ENCODE measurements at regions not wholly inside any gene's neighbourhood (a gene's known extent, or its start where the extent isn't known, plus 50 kb on each side); places are given as distances from the start of the nearest gene placed in this dataset.

GRCh38 chr3:162810776-162811175 is 1314.2 kb downstream of the OTOL1 start:
- Histone ChIP-seq H3K27ac (ENCODE audit: low read depth in 1 of 2, low read length in 1 of 2) (no peak overlapping the region), H3K27me3 (ENCODE audit: control insufficient read depth in 3 of 3, insufficient read depth in 3 of 3, low read length in 2 of 3) (no peaks in the 10 kb centered on the region), H3K4me3 (no peak overlapping the region), H3K9ac (ENCODE audit: insufficient read depth in 1 of 2, low read length in 2 of 2) (no peak overlapping the region), H3K36me3 (ENCODE audit: control insufficient read depth in 4 of 4, insufficient read depth in 4 of 4, low read length in 4 of 4) (no peaks in the 10 kb centered on the region), H3K4me1 (ENCODE audit: control insufficient read depth in 5 of 5, insufficient read depth in 5 of 5, low read length in 5 of 5) (no peaks in the 10 kb centered on the region), H3K9me3 (ENCODE audit: control insufficient read depth in 4 of 4, insufficient read depth in 3 of 4, low read length in 3 of 4) (no peaks in the 10 kb centered on the region)
- no peak for TF ChIP-seq CTCF (IDR thresholded peaks at IDR 0.05; ENCODE audit: control extremely low read depth, extremely low read depth)
- DNase-seq (no peak), ATAC-seq (ENCODE audit: insufficient read depth, low FRiP score) (no peak)

- Histone ChIP-seq H3K36me3 (ENCODE audit: control insufficient read depth in 4 of 4, insufficient read depth in 4 of 4, low read length in 4 of 4) (no peaks in the 10 kb centered on the region), H3K27ac (ENCODE audit: low read depth in 1 of 2, low read length in 1 of 2) (no peak overlapping the region), H3K9ac (ENCODE audit: insufficient read depth in 1 of 2, low read length in 2 of 2) (no peak overlapping the region), H3K9me3 (ENCODE audit: control insufficient read depth in 4 of 4, insufficient read depth in 3 of 4, low read length in 3 of 4) (peaks cover 0 to 3% (median 0%) of the 10 kb centered on the region in 4 donors), H3K4me3 (no peak overlapping the region), H3K4me1 (ENCODE audit: control insufficient read depth in 5 of 5, insufficient read depth in 5 of 5, low read length in 5 of 5) (no peaks in the 10 kb centered on the region), H3K27me3 (ENCODE audit: control insufficient read depth in 3 of 3, insufficient read depth in 3 of 3, low read length in 2 of 3) (no peaks in the 10 kb centered on the region)
- no peak for ATAC-seq (ENCODE audit: insufficient read depth, low FRiP score)
- no peak for TF ChIP-seq CTCF (IDR thresholded peaks at IDR 0.05; ENCODE audit: control extremely low read depth, extremely low read depth)
- no peak for DNase-seq
- WGBS, 2 donors = 83 to 84% methylated on average over 4 of the region's 4 CpGs
Observed at GRCh38 chr3:162842549-162843216, 1346.1 kb downstream of the OTOL1 start.

- 65 to 78% methylated on average over 6 of the region's 6 CpGs for WGBS, 2 donors
- DNase-seq (no peak), ATAC-seq (ENCODE audit: insufficient read depth, low FRiP score) (no peak)
Observed at GRCh38 chr3:162845918-162846317, 1349.3 kb downstream of the OTOL1 start.

More at GRCh38 chr3:162845918-162846317, 1349.3 kb downstream of the OTOL1 start:
- Histone ChIP-seq H3K36me3 (ENCODE audit: control insufficient read depth in 4 of 4, insufficient read depth in 4 of 4, low read length in 4 of 4) (no peaks in the 10 kb centered on the region), H3K4me1 (ENCODE audit: control insufficient read depth in 5 of 5, insufficient read depth in 5 of 5, low read length in 5 of 5) (no peaks in the 10 kb centered on the region), H3K27ac (ENCODE audit: low read depth in 1 of 2, low read length in 1 of 2) (no peak overlapping the region), H3K27me3 (ENCODE audit: control insufficient read depth in 3 of 3, insufficient read depth in 3 of 3, low read length in 2 of 3) (no peaks in the 10 kb centered on the region), H3K4me3 (no peak overlapping the region), H3K9ac (ENCODE audit: insufficient read depth in 1 of 2, low read length in 2 of 2) (no peak overlapping the region), H3K9me3 (ENCODE audit: control insufficient read depth in 4 of 4, insufficient read depth in 3 of 4, low read length in 3 of 4) (peaks cover 0 to 3% (median 0%) of the 10 kb centered on the region in 4 donors)
- no peak for TF ChIP-seq CTCF (IDR thresholded peaks at IDR 0.05; ENCODE audit: control extremely low read depth, extremely low read depth)
